Spleen (tissue), 11 donors: ENCODE measurements at regions not wholly inside any gene's neighbourhood (a gene's known extent, or its start where the extent isn't known, plus 50 kb on each side); places are given as distances from the start of the nearest gene placed in this dataset.
"Not testable (repeated sequence)": the region's sequence is repeated elsewhere in the genome, so short reads cannot be mapped to it uniquely, and the experiment has no call there.

ENCODE experiments used
- DNase-seq: peaks from one replicate; pipeline ENCODE4 v3.0.0-alpha.2; 2020
- H3K27ac ChIP-seq, 8 donors: fragments of 200-600 bp; sonication (generic) in 7 of 8; 1 replicate in 4 of 8; 2 replicates in 4 of 8; pipeline versions ENCODE4 v1.5.0 to v1.8.0; 2016 to 2021; ENCODE audit warnings: inconsistent platforms in 4 of 8, mild to moderate bottlenecking in 4 of 8, moderate library complexity in 1 of 8
- H3K27me3 ChIP-seq, 7 donors: fragments of 200-600 bp; sonication (generic) in 6 of 7; replicated peaks in 1 of 7; 1 replicate in 4 of 7; 2 replicates in 3 of 7; pipeline versions ENCODE4 v1.5.0 to v1.8.0; 2016 to 2021; ENCODE audit warnings: inconsistent platforms in 3 of 7, mild to moderate bottlenecking in 1 of 7
- H3K36me3 ChIP-seq, 6 donors: fragments of 200-600 bp; sonication (generic) in 5 of 6; 1 replicate in 4 of 6; 2 replicates in 2 of 6; pipeline versions ENCODE4 v1.5.0 to v1.8.0; 2016 to 2021; ENCODE audit warnings: inconsistent platforms in 2 of 6
- H3K4me1 ChIP-seq, 6 donors: fragments of 200-600 bp; sonication (generic) in 5 of 6; 1 replicate in 3 of 6; 2 replicates in 3 of 6; pipeline versions ENCODE4 v1.5.0 to v1.8.0; 2016 to 2021; ENCODE audit warnings: inconsistent platforms in 3 of 6
- H3K4me3 ChIP-seq, 8 donors: fragments of 200-600 bp; sonication (generic) in 7 of 8; 1 replicate in 4 of 8; 2 replicates in 4 of 8; pipeline versions ENCODE4 v1.5.0 to v1.8.0; 2016 to 2021; ENCODE audit warnings: inconsistent platforms in 4 of 8, mild to moderate bottlenecking in 4 of 8, moderate library complexity in 2 of 8
- H3K9me3 ChIP-seq, 8 donors: fragments of 200-600 bp; sonication (generic) in 7 of 8; 1 replicate in 4 of 8; 2 replicates in 4 of 8; pipeline versions ENCODE4 v1.5.0 to v1.8.0; 2016 to 2021; ENCODE audit warnings: inconsistent platforms in 4 of 8
- POLR2A ChIP-seq, 3 donors: fragments of 450-650 bp; IDR thresholded peaks; one replicate each; pipeline ENCODE4 v1.5.1; 2017; ENCODE audit warnings: antibody characterized with exemption in 3 of 3, mild to moderate bottlenecking in 1 of 3
- POLR2AphosphoS5 ChIP-seq, 3 donors: sonication (generic); formaldehyde crosslinking; IDR thresholded peaks; one replicate each; pipeline ENCODE4 v1.5.1; 2017; ENCODE audit warnings: antibody characterized with exemption in 3 of 3
- WGBS, 5 donors: extraction: QIAGEN DNeasy Blood & Tissue Kit in 3 of 5; methylation state at CpG; one replicate each; pipeline versions ENCODE4 v1.1.5 to v1.1.7; 2013 to 2018; 5-methylcytosine and 5-hydroxymethylcytosine counted together
- intact Hi-C: fragments of 100-400 bp; cut with DNase I; formaldehyde crosslinking; loops from one replicate; pipeline ENCODE4 v1.15.0; 2023; ENCODE audit warnings: low total_unique reads
- TF ChIP-seq, protein P1 (sequence below), 11 experiments: fragments of 200-600 bp in 7 of 11; fragments of 450-650 bp in 4 of 11; sonication (generic) in 4 of 11; IDR thresholded peaks in 8 of 11; conservative IDR thresholded peaks in 3 of 11; 1 replicate in 7 of 11; 2 replicates in 4 of 11; pipeline versions ENCODE4 v1.4.0 to v1.8.0; 2016 to 2021; ENCODE audit warnings: antibody characterized with exemption in 11 of 11, inconsistent platforms in 4 of 11, mild to moderate bottlenecking in 1 of 11
- donor health status: healthy with polysubstance abuse.
- donor health status: DM: no; HTN: no; CAD: no; lungs with moderate emphysema.
- donor health status: DM: no; HTN: no; CAD: no.
- donor health status: Bipolar disorder and iron deficiency.
- donor health status: healthy.
- donor health status: DM: no; HTN: no; CAD: no.
- donor health status: DM: yes; HTN: yes; CAD: no.

DNA sequence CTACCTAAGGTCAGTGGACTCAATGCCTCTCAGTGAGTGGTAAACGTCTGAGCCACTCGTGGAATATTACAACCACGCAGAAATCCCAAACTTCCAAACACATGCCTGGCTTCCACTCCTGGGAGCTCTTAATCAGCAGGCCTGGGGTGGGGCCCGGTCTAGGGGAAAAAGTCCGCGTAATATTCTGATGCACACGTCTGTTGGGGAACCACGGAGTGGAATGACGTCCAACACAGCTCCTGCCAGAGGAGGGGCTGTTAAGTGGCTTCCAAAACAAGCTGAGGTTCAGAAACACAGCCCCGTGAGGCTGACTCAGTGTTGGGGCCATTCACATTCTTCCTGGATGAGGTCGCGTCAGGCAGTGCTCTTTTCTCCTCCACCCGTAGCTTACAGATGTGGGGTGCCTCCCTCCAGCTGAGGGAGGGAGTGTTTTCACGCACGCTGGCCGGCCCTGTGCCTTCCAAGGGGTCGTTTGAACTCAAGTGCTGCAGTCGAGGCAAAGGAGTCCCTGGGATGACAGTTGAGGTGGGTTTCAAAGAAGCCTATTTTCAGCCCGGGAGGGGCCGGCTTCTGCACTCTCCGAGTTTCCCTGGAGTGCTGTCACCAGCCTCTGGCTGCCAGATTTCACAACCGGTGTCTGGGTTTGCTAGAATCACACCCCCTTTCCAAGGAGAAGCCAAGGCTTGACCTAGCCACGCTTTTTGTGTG is 73.1 kb downstream of the ACKR3 start:
- intact Hi-C loops: no loop called here
- H3K4me3 ChIP-seq: no peak overlapping the region
- DNase-seq: peak; percentile 41
- no peak for TF ChIP-seq POLR2AphosphoS5 (IDR thresholded peaks at IDR 0.05)
- H3K9me3 ChIP-seq: peaks cover 0 to 19% (median 6%) of the 10 kb centered on the region in 8 donors
- 52 to 71% (median 63%) methylated on average over 22 to 23 of the region's 23 CpGs for WGBS, 5 donors
- H3K4me1 ChIP-seq: no peaks in the 10 kb centered on the region
- H3K27ac ChIP-seq: no peak overlapping the region
- peaks cover 0 to 14% (median 0%) of the 10 kb centered on the region in 7 donors for H3K27me3 ChIP-seq
- H3K36me3 ChIP-seq: no peaks in the 10 kb centered on the region

- peaks cover 0 to 14% (median 0%) of the 10 kb centered on the region in 7 donors for H3K27me3 ChIP-seq
- no peaks in the 10 kb centered on the region for H3K4me1 ChIP-seq
- intact Hi-C loops: no loop called here
- no peaks in the 10 kb centered on the region for H3K36me3 ChIP-seq
- peaks cover 0 to 19% (median 6%) of the 10 kb centered on the region in 8 donors for H3K9me3 ChIP-seq
- H3K27ac ChIP-seq: no peak overlapping the region
- TF ChIP-seq, protein P1, sequence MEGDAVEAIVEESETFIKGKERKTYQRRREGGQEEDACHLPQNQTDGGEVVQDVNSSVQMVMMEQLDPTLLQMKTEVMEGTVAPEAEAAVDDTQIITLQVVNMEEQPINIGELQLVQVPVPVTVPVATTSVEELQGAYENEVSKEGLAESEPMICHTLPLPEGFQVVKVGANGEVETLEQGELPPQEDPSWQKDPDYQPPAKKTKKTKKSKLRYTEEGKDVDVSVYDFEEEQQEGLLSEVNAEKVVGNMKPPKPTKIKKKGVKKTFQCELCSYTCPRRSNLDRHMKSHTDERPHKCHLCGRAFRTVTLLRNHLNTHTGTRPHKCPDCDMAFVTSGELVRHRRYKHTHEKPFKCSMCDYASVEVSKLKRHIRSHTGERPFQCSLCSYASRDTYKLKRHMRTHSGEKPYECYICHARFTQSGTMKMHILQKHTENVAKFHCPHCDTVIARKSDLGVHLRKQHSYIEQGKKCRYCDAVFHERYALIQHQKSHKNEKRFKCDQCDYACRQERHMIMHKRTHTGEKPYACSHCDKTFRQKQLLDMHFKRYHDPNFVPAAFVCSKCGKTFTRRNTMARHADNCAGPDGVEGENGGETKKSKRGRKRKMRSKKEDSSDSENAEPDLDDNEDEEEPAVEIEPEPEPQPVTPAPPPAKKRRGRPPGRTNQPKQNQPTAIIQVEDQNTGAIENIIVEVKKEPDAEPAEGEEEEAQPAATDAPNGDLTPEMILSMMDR (IDR thresholded peaks at IDR 0.05 in 8 of 11, conservative IDR thresholded peaks at IDR 0.05 in 3 of 11): no peak
- no peak for TF ChIP-seq POLR2A (IDR thresholded peaks at IDR 0.05)
- TF ChIP-seq POLR2AphosphoS5 (IDR thresholded peaks at IDR 0.05): no peak
- no peak overlapping the region for H3K4me3 ChIP-seq
- 83 to 91% (median 87%) methylated on average over 8 of the region's 8 CpGs for WGBS, 5 donors
- DNase-seq: no peak
Measured at GRCh38 chr2:236643480-236643879, 73.9 kb downstream of the ACKR3 start.

DNA sequence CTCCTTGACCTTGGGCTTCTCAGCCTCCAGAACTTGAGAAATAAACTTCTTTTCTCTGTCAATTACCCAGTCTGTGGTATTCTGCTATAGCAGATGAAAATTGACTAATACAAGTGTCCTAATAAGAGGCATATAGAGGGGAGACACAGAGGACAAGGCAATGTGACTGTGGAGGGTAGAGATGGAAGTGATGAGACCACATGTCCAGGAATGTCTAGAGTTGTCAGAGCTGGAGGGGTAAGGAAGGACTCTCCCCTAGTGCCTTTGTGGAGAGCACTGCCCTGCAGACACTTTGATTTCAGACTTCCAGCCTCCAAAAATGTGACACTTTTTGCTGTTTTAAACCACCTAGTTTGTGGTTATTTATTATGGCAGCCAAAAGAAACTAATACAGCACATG is 74.4 kb downstream of the ACKR3 start:
- no peaks in the 10 kb centered on the region for H3K4me1 ChIP-seq
- no peak overlapping the region for H3K4me3 ChIP-seq
- no peak overlapping the region for H3K27ac ChIP-seq
- H3K27me3 ChIP-seq: peaks cover 0 to 14% (median 0%) of the 10 kb centered on the region in 7 donors
- H3K9me3 ChIP-seq: peaks cover 0 to 19% (median 6%) of the 10 kb centered on the region in 8 donors
- no peak for DNase-seq
- no peaks in the 10 kb centered on the region for H3K36me3 ChIP-seq
- intact Hi-C loops: no loop called here
- no peak for TF ChIP-seq POLR2A (IDR thresholded peaks at IDR 0.05)

DNA sequence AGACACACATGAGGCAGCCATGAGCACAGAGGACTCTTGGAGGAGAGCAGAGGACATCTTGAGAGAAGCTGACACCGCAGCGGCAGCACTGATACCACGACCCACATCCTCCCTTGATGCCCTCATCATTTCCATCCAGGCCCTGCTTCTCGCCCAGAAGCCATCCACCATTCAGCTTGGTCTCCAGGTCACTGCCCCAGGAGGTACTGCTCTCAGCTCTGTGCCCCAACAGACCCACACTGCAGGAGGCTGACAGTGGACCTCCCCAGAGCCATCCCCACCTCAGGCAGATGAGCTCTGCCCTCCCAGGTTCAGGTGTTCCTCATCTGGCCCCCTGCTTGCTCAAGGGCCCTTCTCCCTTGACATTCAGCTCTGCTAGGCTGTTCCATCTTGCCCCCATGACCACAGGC is 74.9 kb downstream of the ACKR3 start:
- DNase-seq: no peak
- intact Hi-C loops: no loop called here
- TF ChIP-seq POLR2AphosphoS5 (IDR thresholded peaks at IDR 0.05) (no peak), POLR2A (IDR thresholded peaks at IDR 0.05) (no peak)
- TF ChIP-seq, protein P1 (IDR thresholded peaks at IDR 0.05 in 8 of 11, conservative IDR thresholded peaks at IDR 0.05 in 3 of 11): no peak
- peaks cover 0 to 21% (median 7%) of the 10 kb centered on the region in 8 donors for H3K9me3 ChIP-seq
- H3K4me1 ChIP-seq: no peaks in the 10 kb centered on the region
- no peaks in the 10 kb centered on the region for H3K36me3 ChIP-seq
- peaks cover 0 to 14% (median 0%) of the 10 kb centered on the region in 7 donors for H3K27me3 ChIP-seq
- no peak overlapping the region for H3K27ac ChIP-seq
- WGBS, 5 donors: 47 to 75% (median 60%) methylated on average over 4 of the region's 4 CpGs
- no peak overlapping the region for H3K4me3 ChIP-seq

- WGBS, 5 donors: 86 to 97% (median 93%) methylated on average over 4 of the region's 4 CpGs
- H3K4me3 ChIP-seq, intact Hi-C loops, H3K27ac ChIP-seq, H3K4me1 ChIP-seq, DNase-seq, H3K36me3 ChIP-seq: not testable (repeated sequence)
- Histone ChIP-seq H3K9me3 (peaks cover 0 to 28% (median 11%) of the 10 kb centered on the region in 8 donors), H3K27me3 (peaks cover 0 to 14% (median 0%) of the 10 kb centered on the region in 7 donors)
Measured at GRCh38 chr2:236645141-236645540, 75.5 kb downstream of the ACKR3 start.
